Hematopoietic multipotent progenitor cell treated with erythropoietin and hydrocortisone succinate and interleukin-3 and kit ligand, for 8 days (in vitro differentiated cells): ENCODE measurements at regions not wholly inside any gene's neighbourhood (a gene's known extent, or its start where the extent isn't known, plus 50 kb on each side); places are given as distances from the start of the nearest gene placed in this dataset.

Source experiments
- DNase-seq: peaks from one replicate; pipeline ENCODE4 v3.0.0-alpha.2; 2015

DNA sequence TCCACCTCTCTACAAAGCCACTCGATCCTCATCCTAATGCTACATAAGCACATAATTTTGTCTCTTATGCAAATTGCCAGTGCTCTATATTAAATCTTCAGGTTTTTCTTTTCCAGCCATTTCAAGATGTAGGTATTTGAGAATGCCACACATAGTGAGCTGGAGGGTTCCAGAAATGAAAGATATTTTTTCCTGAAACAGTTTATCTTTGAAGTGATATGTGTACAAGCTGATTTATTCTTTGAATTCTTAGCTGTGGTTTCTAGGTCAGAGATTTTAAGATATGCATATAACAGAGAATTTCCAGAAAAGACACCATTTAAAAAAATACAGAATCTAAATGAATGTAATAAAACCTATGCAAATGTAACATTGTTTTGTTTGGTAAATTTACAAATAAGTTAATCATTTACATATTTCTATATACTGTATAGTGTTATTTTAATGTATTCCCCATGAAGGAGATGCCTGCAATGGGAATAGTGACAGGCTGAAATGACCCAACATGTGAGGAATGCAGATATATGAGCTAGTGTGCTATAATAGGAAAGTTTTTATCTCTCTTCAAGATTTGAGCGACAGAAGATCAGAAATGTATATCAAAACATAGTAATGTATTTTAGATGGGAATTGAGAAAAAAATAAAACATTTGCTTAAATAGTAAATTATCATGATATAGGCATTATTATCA lies 570.2 kb downstream of the SLITRK1 start:
- no peak for DNase-seq

DNA sequence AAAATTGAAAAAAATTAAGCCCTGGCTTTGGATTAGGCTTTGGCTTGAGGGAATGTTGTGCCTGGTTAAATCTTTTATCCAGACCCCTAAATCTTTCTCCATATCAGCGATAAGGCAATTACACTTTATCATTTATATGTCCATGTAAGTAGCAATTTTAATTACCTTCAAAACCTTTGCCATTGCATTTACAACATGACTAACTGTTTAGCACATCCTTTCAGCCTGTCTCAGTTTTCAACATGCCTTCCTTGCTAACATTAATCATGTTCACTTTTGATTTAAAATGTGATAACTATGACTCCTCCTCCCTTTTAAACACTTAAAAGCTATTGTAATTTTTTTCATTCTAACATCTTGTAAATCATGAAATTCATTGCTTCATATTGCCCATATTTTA lies 583.7 kb downstream of the SLITRK1 start:
- DNase-seq: no peak

GRCh38 chr13:83297586-83298290 lies 584.5 kb downstream of the SLITRK1 start:
- no peak for DNase-seq

- DNase-seq: no peak
These were observed 586.6 kb downstream of the SLITRK1 start for GRCh38 chr13:83295686-83296085.

GRCh38 chr13:83286737-83287136 lies 595.5 kb downstream of the SLITRK1 start:
- no peak for DNase-seq

- DNase-seq: no peak
These were observed 600.6 kb downstream of the SLITRK1 start for GRCh38 chr13:83281654-83282053.

DNA sequence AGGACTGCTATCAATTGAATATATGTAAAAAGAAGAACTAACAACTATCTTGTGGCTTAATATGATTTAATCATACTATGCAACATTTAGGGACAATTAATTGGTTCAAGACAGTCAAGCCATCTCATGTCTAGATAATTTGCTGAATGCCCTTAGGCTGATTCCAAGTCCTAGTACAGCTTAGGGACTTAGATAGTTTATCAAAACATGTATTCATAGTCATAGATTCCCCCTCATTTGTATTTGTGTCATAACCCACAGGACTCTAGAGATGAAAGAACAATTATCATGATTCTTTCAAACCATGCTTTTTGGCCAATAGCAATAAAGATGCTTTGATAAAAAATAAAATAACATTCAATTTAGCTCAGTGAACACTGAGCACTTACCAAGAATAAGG lies 607.6 kb downstream of the SLITRK1 start:
- DNase-seq: no peak

GRCh38 chr13:83272652-83273240 lies 609.5 kb downstream of the SLITRK1 start:
- DNase-seq: no peak

DNA sequence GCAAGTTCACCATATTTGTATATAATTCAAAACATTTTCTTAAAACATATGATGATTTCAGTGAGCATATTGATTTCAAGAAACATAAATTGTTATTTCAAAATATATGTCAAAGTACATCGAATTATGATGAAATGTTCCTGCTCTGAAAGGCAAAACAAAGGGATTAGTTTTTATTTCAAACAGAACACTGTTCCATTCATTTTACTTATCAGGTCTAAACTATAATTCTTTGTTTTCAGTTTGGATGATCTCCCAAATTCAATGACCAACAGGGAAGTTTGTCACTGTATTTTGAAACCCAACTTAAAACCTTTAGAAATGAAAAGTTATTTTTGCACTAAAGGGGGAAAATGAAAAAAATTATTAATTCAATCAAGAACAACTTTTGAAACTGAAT lies 610.2 kb downstream of the SLITRK1 start:
- DNase-seq: no peak

GRCh38 chr13:83265279-83265678 lies 617.0 kb downstream of the SLITRK1 start:
- no peak for DNase-seq

DNA sequence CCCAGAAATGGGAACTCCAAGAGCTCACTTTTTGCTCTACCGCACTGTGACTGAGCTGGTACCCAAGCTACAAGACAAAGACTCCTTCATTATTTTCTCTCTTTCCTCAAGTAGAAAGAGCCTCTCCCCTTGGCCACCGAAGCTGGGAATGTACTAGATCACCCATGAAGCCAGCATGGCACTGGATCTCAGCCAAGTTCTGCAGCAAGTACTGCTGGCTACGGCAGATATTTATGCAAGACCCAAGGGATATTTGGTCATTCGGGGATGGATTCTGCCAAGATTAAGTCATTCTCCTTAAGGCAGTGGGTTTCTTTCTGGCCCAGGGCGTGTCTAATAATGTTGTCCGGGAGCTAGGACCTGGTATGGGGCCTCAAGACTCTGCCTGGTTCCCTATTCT lies 633.5 kb downstream of the SLITRK1 start:
- DNase-seq: no peak

GRCh38 chr13:83232626-83233025 lies 649.6 kb downstream of the SLITRK1 start:
- no peak for DNase-seq

- no peak for DNase-seq
These were observed 652.5 kb downstream of the SLITRK1 start for GRCh38 chr13:83229574-83230305.

GRCh38 chr13:83223546-83223945 lies 658.7 kb downstream of the SLITRK1 start:
- DNase-seq: no peak

GRCh38 chr13:83221813-83222241 lies 660.4 kb downstream of the SLITRK1 start:
- no peak for DNase-seq

- peak; percentile 3 for DNase-seq
These were observed 661.0 kb downstream of the SLITRK1 start for GRCh38 chr13:83221256-83221655.

DNA sequence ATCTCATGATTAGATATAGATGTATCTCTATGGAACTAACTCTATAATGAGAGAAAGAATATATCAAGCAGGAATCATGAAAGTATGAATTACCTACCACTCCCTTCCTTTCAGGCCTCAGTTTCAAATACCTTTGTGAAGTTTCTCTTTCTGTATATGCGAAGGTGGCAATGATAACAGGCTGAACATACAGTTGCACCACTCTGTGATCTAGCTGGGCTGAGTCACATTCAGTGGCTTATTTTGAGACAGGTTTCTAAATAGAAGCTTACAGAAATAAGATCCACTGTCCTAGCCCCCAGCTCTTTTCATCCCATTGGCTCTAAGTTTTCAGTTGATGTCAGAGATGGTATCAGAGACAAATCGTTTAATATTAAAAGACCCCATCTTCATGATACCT lies 662.0 kb downstream of the SLITRK1 start:
- no peak for DNase-seq

- no peak for DNase-seq
These were observed 662.4 kb downstream of the SLITRK1 start for GRCh38 chr13:83219832-83220231.

GRCh38 chr13:83216479-83217245 lies 665.6 kb downstream of the SLITRK1 start:
- DNase-seq: no peak

DNA sequence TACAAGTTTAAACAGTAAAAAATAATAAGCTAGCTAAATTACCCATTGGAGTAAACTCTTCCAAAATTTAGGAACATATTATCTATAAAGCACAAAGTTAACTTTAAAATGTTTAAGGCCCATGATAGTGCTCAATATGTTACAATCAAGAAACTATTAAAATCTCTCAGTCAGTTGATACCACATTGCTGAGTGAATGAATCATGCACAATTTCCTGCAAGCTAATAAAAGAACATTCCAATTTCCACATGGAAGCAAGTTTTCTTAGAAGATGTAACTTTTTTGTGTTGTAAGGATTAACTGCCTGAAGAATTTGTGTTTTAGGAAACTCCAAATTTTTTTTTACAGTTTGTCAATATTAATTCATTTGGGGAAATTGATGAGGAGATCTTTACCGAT lies 666.6 kb downstream of the SLITRK1 start:
- DNase-seq: no peak

DNA sequence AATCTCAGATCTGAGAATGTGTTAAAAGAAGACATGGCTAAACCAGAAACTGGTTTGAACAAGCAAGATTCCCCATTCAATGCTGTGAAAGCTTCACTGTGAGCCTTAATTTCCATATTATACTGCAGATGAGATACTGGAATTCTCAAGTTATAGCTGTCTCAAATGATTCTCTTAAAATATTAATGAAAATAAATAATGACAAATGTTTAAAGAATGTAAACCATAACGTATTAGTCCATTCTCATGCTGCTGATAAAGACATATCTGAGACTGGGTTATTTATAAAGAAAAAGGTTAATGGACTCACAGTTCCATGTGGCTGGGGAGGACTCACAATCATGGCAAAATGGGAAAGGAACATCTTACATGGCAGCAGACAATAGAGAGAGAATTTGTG lies 667.8 kb downstream of the SLITRK1 start:
- DNase-seq: no peak

DNA sequence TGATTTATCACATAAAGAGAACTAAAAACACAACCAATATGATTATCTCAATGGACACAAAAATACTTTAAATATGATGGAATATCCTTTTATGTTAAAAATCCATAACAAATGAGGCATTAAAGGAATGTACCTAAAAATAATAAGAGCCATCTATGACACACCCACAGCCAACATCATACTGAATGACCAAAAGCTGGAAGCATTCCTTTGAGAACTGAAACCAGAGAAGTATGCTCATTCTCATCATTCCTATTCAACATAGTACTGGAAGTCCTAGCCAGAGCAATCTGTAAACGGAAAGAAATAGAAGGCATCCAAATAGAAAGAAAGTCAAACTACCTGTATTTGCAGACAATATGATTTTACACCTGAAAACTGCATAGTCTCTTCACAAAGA lies 671.0 kb downstream of the SLITRK1 start:
- no peak for DNase-seq

GRCh38 chr13:83204886-83205285 lies 677.4 kb downstream of the SLITRK1 start:
- no peak for DNase-seq
